HCT116 (cell line): ENCODE measurements at regions not wholly inside any gene's neighbourhood (a gene's known extent, or its start where the extent isn't known, plus 50 kb on each side); places are given as distances from the start of the nearest gene placed in this dataset.

Experiments
- ATAC-seq: fragments of 200-7000 bp; cut with Tn5 transposase; 2 replicates; pipeline ENCODE4 v1.9.1; 2020; ENCODE audit warnings: mild to moderate bottlenecking, moderate library complexity
- BruUV-seq: library from RNA; stranded (reverse); fragments of 400-500 nt; replicated peaks from 2 replicates; lab custom pipeline; 2021; lab: Mats Ljungman, UMichigan
- CTCF ChIA-PET: fragments of 300-600 bp; sonication (Branson Sonifier 250); formaldehyde crosslinking; loops from one replicate; lab custom pipeline; 2021; ENCODE audit warnings: antibody characterized with exemption; lab: Charles Lee
- POLR2A ChIA-PET: fragments of 300-600, 350-600 bp; sonication (Branson Sonifier 250); formaldehyde crosslinking; loops from one replicate; lab custom pipeline; 2021; ENCODE audit warnings: antibody characterized with exemption; lab: Charles Lee
- RAD21 ChIA-PET, 2 experiments: fragments of 300-600 bp; sonication (Branson Sonifier 250); formaldehyde crosslinking; loops; one replicate each; lab custom pipeline; 2023; ENCODE audit warnings: low total read pairs in 2 of 2; ENCODE audit not compliant: uncharacterized antibody in 2 of 2, unreplicated experiment in 2 of 2, low non-redundant PET in 1 of 2; lab: Charles Lee
- DNase-seq: peaks from one replicate; pipeline ENCODE4 v3.0.0-alpha.2; 2010; ENCODE audit warnings: low read depth, low spot score
- H2AFZ ChIP-seq: fragments of 200-600 bp; shearing (Covaris generic), sonication (generic); 2 replicates; pipeline ENCODE4 v1.6.1; 2017; ENCODE audit warnings: low read depth, mixed run types, mixed read lengths, antibody characterized with exemption, low read length; ENCODE audit not compliant: poor library complexity, severe bottlenecking
- H3K27ac ChIP-seq: 2 replicates; pipeline ENCODE4 v1.5.1; 2012; ENCODE audit warnings: low read depth, low read length
- H3K27me3 ChIP-seq: fragments of 200-600 bp; sonication (generic); 2 replicates; pipeline ENCODE4 v1.6.1; 2016; ENCODE audit warnings: mixed run types, low read length, mixed read lengths; ENCODE audit not compliant: insufficient read depth
- H3K36me3 ChIP-seq, 2 experiments: fragments of 200-500 bp in 1 of 2; fragments of 200-600 bp in 1 of 2; sonication (Bioruptor generic) in 1 of 2; sonication (generic) in 1 of 2; 2 replicates each; pipeline versions ENCODE4 v1.5.1 to v1.6.1; 2014 to 2016; ENCODE audit warnings: low read length in 2 of 2, inconsistent platforms in 1 of 2, mixed read lengths in 1 of 2, mixed run types in 1 of 2; ENCODE audit not compliant: insufficient read depth in 2 of 2, control insufficient read depth in 1 of 2
- H3K4me1 ChIP-seq, 2 experiments: fragments of 200-600 bp in 1 of 2; sonication (generic) in 1 of 2; 2 replicates each; pipeline versions ENCODE4 v1.5.1 to v1.6.1; 2012 to 2017; ENCODE audit warnings: low read length in 2 of 2, inconsistent platforms in 1 of 2, mild to moderate bottlenecking in 1 of 2, mixed read lengths in 1 of 2, mixed run types in 1 of 2, moderate library complexity in 1 of 2; ENCODE audit not compliant: insufficient read depth in 2 of 2, control insufficient read depth in 1 of 2
- H3K4me2 ChIP-seq: fragments of 200-600 bp; sonication (generic); 2 replicates; pipeline ENCODE4 v1.6.1; 2017; ENCODE audit warnings: mixed run types, low read length, mixed read lengths
- H3K4me3 ChIP-seq, 2 experiments: fragments of 200-600 bp in 1 of 2; sonication (generic) in 1 of 2; replicated peaks in 1 of 2; 2 replicates each; pipeline ENCODE4 v1.5.1; 2011 to 2016; ENCODE audit warnings: low read length in 2 of 2, control low read depth in 1 of 2, low read depth in 1 of 2, mild to moderate bottlenecking in 1 of 2, mixed read lengths in 1 of 2, mixed run types in 1 of 2
- H3K79me2 ChIP-seq: fragments of 200-600 bp; sonication (generic); 2 replicates; pipeline ENCODE4 v1.6.1; 2017; ENCODE audit warnings: mild to moderate bottlenecking, mixed run types, low read length, moderate library complexity, mixed read lengths; ENCODE audit not compliant: insufficient read depth
- H3K9ac ChIP-seq: fragments of 200-600 bp; sonication (generic); 2 replicates; pipeline ENCODE4 v1.6.1; 2016; ENCODE audit warnings: low read length, mixed read lengths
- H3K9me2 ChIP-seq: fragments of 200-600 bp; sonication (generic), shearing (Covaris generic); 2 replicates; pipeline ENCODE4 v1.6.1; 2017; ENCODE audit warnings: mixed run types, mild to moderate bottlenecking, moderate library complexity; ENCODE audit not compliant: insufficient read depth
- H3K9me3 ChIP-seq, 2 experiments: fragments of 200-500 bp in 1 of 2; fragments of 200-600 bp in 1 of 2; sonication (Bioruptor generic) in 1 of 2; sonication (generic) in 1 of 2; 2 replicates each; pipeline ENCODE4 v1.6.1; 2014 to 2017; ENCODE audit warnings: low read length in 2 of 2, mixed read lengths in 2 of 2, inconsistent platforms in 1 of 2, low read depth in 1 of 2, mild to moderate bottlenecking in 1 of 2, mixed run types in 1 of 2, moderate library complexity in 1 of 2; ENCODE audit not compliant: control insufficient read depth in 1 of 2, insufficient read depth in 1 of 2
- H4K20me1 ChIP-seq: fragments of 200-600 bp; sonication (generic), shearing (Covaris generic); 2 replicates; pipeline ENCODE4 v1.6.1; 2017; ENCODE audit warnings: mixed run types, mild to moderate bottlenecking, moderate library complexity; ENCODE audit not compliant: insufficient read depth
- CBX3 ChIP-seq: IDR thresholded peaks from 2 replicates; pipeline ENCODE4 v1.6.1; 2012; ENCODE audit warnings: low read depth
- CEBPB ChIP-seq: IDR thresholded peaks from 2 replicates; pipeline ENCODE4 v1.6.1; 2012; ENCODE audit warnings: low read depth
- EZH2 ChIP-seq: fragments of 200-600 bp; sonication (generic); IDR thresholded peaks from 2 replicates; pipeline ENCODE4 v1.6.1; 2017; ENCODE audit warnings: antibody characterized with exemption, mixed run types
- POLR2AphosphoS5 ChIP-seq: IDR thresholded peaks from 2 replicates; pipeline ENCODE4 v1.6.1; 2011; ENCODE audit warnings: mild to moderate bottlenecking, low read depth, low read length, moderate library complexity
- RAD21 ChIP-seq: IDR thresholded peaks from 2 replicates; pipeline ENCODE4 v1.6.1; 2012; ENCODE audit warnings: low read depth, mild to moderate bottlenecking
- ZFX ChIP-seq: fragments of 450-650 bp; IDR thresholded peaks from 2 replicates; pipeline ENCODE4 v1.6.1; 2017
- ZNF274 ChIP-seq: fragments of 200-500 bp; sonication (Bioruptor generic); IDR thresholded peaks from 2 replicates; pipeline ENCODE4 v1.6.1; 2014; ENCODE audit warnings: mild to moderate bottlenecking, low read depth, low read length, inconsistent platforms
- intact Hi-C: fragments of 100-400 bp; cut with micrococcal nuclease; formaldehyde crosslinking; loops from 2 replicates; pipeline ENCODE4 v1.10.0; 2022
- TF ChIP-seq, protein P1 (sequence below), 3 experiments: fragments of 200-600 bp in 1 of 3; sonication (generic) in 1 of 3; IDR thresholded peaks in 2 of 3; conservative IDR thresholded peaks in 1 of 3; 2 replicates each; pipeline ENCODE4 v1.5.1; 2012 to 2017; ENCODE audit warnings: low read depth in 2 of 3, low read length in 2 of 3, antibody characterized with exemption in 1 of 3, borderline replicate concordance in 1 of 3, control low read depth in 1 of 3, mild to moderate bottlenecking in 1 of 3, mixed read lengths in 1 of 3, mixed run types in 1 of 3, moderate library complexity in 1 of 3; ENCODE audit not compliant: insufficient read depth in 1 of 3
- TF ChIP-seq, protein P2 (sequence below): IDR thresholded peaks from 2 replicates; pipeline ENCODE4 v1.6.1; 2012

GRCh38 chr5:20556115-20556763 lies 568.2 kb upstream of the CDH18 start:
- ChIA-PET POLR2A (no interaction called here), RAD21 (no interaction called here), CTCF (no interaction called here)
- Histone ChIP-seq H3K4me3 (no peak overlapping the region), H4K20me1 (no peaks in the 10 kb centered on the region), H3K79me2 (no peaks in the 10 kb centered on the region), H3K27me3 (no peaks in the 10 kb centered on the region), H3K27ac (no peak overlapping the region), H3K9me3 (peaks cover 9 to 23% of the 10 kb centered on the region in 2 experiments; a peak in 2 of 4 replicates), H3K4me1 (no peaks in the 10 kb centered on the region), H2AFZ (no peak overlapping the region), H3K9me2 (no peaks in the 10 kb centered on the region), H3K36me3 (no peaks in the 10 kb centered on the region), H3K4me2 (no peak overlapping the region), H3K9ac (no peak overlapping the region)
- TF ChIP-seq, protein P1, sequence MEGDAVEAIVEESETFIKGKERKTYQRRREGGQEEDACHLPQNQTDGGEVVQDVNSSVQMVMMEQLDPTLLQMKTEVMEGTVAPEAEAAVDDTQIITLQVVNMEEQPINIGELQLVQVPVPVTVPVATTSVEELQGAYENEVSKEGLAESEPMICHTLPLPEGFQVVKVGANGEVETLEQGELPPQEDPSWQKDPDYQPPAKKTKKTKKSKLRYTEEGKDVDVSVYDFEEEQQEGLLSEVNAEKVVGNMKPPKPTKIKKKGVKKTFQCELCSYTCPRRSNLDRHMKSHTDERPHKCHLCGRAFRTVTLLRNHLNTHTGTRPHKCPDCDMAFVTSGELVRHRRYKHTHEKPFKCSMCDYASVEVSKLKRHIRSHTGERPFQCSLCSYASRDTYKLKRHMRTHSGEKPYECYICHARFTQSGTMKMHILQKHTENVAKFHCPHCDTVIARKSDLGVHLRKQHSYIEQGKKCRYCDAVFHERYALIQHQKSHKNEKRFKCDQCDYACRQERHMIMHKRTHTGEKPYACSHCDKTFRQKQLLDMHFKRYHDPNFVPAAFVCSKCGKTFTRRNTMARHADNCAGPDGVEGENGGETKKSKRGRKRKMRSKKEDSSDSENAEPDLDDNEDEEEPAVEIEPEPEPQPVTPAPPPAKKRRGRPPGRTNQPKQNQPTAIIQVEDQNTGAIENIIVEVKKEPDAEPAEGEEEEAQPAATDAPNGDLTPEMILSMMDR (IDR thresholded peaks at IDR 0.05 in 2 of 3, conservative IDR thresholded peaks at IDR 0.05 in 1 of 3; ENCODE audit: borderline replicate concordance in 1 of 3, insufficient read depth in 1 of 3, low read depth in 2 of 3, low read length in 2 of 3), result no peak
- TF ChIP-seq CBX3 (no peak), CEBPB (no peak), RAD21 (no peak), ZNF274 (no peak), EZH2 (no peak), POLR2AphosphoS5 (no peak), ZFX (no peak)
- TF ChIP-seq, protein P2, sequence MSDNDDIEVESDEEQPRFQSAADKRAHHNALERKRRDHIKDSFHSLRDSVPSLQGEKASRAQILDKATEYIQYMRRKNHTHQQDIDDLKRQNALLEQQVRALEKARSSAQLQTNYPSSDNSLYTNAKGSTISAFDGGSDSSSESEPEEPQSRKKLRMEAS, result no peak
- intact Hi-C loops, result no loop called here
- BruUV-seq, result no TSS peak
- no peak for ATAC-seq
- no peak for DNase-seq
